ENCODE measurements at regions not wholly inside any gene's neighbourhood (a gene's known extent, or its start where the extent isn't known, plus 50 kb on each side); places are given as distances from the start of the nearest gene placed in this dataset.
"Not testable (repeated sequence)": the region's sequence is repeated elsewhere in the genome, so short reads cannot be mapped to it uniquely, and the experiment has no call there.

GRCh38 chr7:124101173-124101768, 68.4 kb upstream of the TMEM229A start:
- POLR2A ChIA-PET = no interaction called here
- CTCF ChIA-PET = interaction anchor here (1.0 to 2.1 kb wide), 6 partner anchors 9 to 756 kb away, joined by 3 to 12 read pairs (median 6); no protein-coding TSS in a partner anchor
- no peak for DNase-seq (ENCODE audit: low read depth, low spot score)
- H3K4me3 ChIP-seq (ENCODE audit: low read depth, low read length) = no peak overlapping the region
- no peak for TF ChIP-seq CTCF (IDR thresholded peaks at IDR 0.05; ENCODE audit: insufficient read depth, low read length, missing control alignments)

GRCh38 chr7:124100190-124100589, 67.3 kb upstream of the TMEM229A start:
- CTCF ChIA-PET = interaction anchor here (1.5 to 2.1 kb wide), 4 partner anchors 8 to 758 kb away, joined by 5 to 11 read pairs (median 6); no protein-coding TSS in a partner anchor
- no peak overlapping the region for H3K4me3 ChIP-seq (ENCODE audit: low read depth, low read length)
- POLR2A ChIA-PET = no interaction called here
- no peak for DNase-seq (ENCODE audit: low read depth, low spot score)
- no peak for TF ChIP-seq CTCF (IDR thresholded peaks at IDR 0.05; ENCODE audit: insufficient read depth, low read length, missing control alignments)

GRCh38 chr7:124099585-124099984, 66.7 kb upstream of the TMEM229A start:
- CTCF ChIA-PET = interaction anchor here (1.5 kb wide), 1 partner anchor 686 kb away, joined by 5 read pairs; no protein-coding TSS in a partner anchor
- H3K4me3 ChIP-seq (ENCODE audit: low read depth, low read length); DNase-seq (ENCODE audit: low read depth, low spot score); POLR2A ChIA-PET: not testable (repeated sequence)

GRCh38 chr7:124089621-124090020, 56.8 kb upstream of the TMEM229A start:
- POLR2A ChIA-PET = no interaction called here
- no peak overlapping the region for H3K4me3 ChIP-seq (ENCODE audit: low read depth, low read length)

GRCh38 chr7:124088590-124088989, 55.7 kb upstream of the TMEM229A start:
- ChIA-PET POLR2A (no interaction called here), CTCF (no interaction called here)
- no peak for TF ChIP-seq CTCF (IDR thresholded peaks at IDR 0.05; ENCODE audit: insufficient read depth, low read length, missing control alignments)
- no peak overlapping the region for H3K4me3 ChIP-seq (ENCODE audit: low read depth, low read length)
- no peak for DNase-seq (ENCODE audit: low read depth, low spot score)

More at GRCh38 chr7:124089621-124090020, 56.8 kb upstream of the TMEM229A start:
- no peak for DNase-seq (ENCODE audit: low read depth, low spot score)
- CTCF ChIA-PET = no interaction called here
- TF ChIP-seq CTCF (IDR thresholded peaks at IDR 0.05; ENCODE audit: insufficient read depth, low read length, missing control alignments) = no peak

- DNase-seq (ENCODE audit: low read depth, low spot score) = no peak
- ChIA-PET CTCF (no interaction called here), POLR2A (no interaction called here)
- TF ChIP-seq CTCF (IDR thresholded peaks at IDR 0.05; ENCODE audit: insufficient read depth, low read length, missing control alignments) = no peak
- no peak overlapping the region for H3K4me3 ChIP-seq (ENCODE audit: low read depth, low read length)
Observed at GRCh38 chr7:124086843-124087242, 54.0 kb upstream of the TMEM229A start.

- TF ChIP-seq CTCF (IDR thresholded peaks at IDR 0.05; ENCODE audit: insufficient read depth, low read length, missing control alignments) = no peak
- no peak for DNase-seq (ENCODE audit: low read depth, low spot score)
- CTCF ChIA-PET = no interaction called here
- H3K4me3 ChIP-seq (ENCODE audit: low read depth, low read length) = no peak overlapping the region
- POLR2A ChIA-PET = no interaction called here
Observed at GRCh38 chr7:124085179-124085578, 52.3 kb upstream of the TMEM229A start.

All from AG04449 (cell line).